ENCODE measurements at regions not wholly inside any gene's neighbourhood (a gene's known extent, or its start where the extent isn't known, plus 50 kb on each side); places are given as distances from the start of the nearest gene placed in this dataset.

GRCh38 chr15:77706482-77707244, 74.0 kb upstream of the LINGO1 start:
- no peak for TF ChIP-seq CTCF (IDR thresholded peaks at IDR 0.05 in 8 of 11, conservative IDR thresholded peaks at IDR 0.05 in 3 of 11)
- TF ChIP-seq POLR2AphosphoS5 (IDR thresholded peaks at IDR 0.05): no peak
- no peak for TF ChIP-seq POLR2A (IDR thresholded peaks at IDR 0.05)
